ENCODE measurements at regions not wholly inside any gene's neighbourhood (a gene's known extent, or its start where the extent isn't known, plus 50 kb on each side); places are given as distances from the start of the nearest gene placed in this dataset.

- no peak for DNase-seq (ENCODE audit: low read depth)
- H3K4me3 ChIP-seq (ENCODE audit: low read depth, low read length) = no peak overlapping the region
- TF ChIP-seq CTCF (IDR thresholded peaks at IDR 0.05; ENCODE audit: insufficient read depth, low read length) = no peak
These were observed 106.1 kb upstream of the LUZP2 start for GRCh38 chr11:24390762-24391161.

GRCh38 chr11:24391167-24391566, 105.7 kb upstream of the LUZP2 start:
- no peak for TF ChIP-seq CTCF (IDR thresholded peaks at IDR 0.05; ENCODE audit: insufficient read depth, low read length)
- DNase-seq (ENCODE audit: low read depth) = peak; percentile 4
- H3K4me3 ChIP-seq (ENCODE audit: low read depth, low read length) = no peak overlapping the region

- no peak overlapping the region for H3K4me3 ChIP-seq (ENCODE audit: low read depth, low read length)
- no peak for TF ChIP-seq CTCF (IDR thresholded peaks at IDR 0.05; ENCODE audit: insufficient read depth, low read length)
- DNase-seq (ENCODE audit: low read depth) = no peak
These were observed 96.7 kb upstream of the LUZP2 start for GRCh38 chr11:24400059-24400665.

- no peak for TF ChIP-seq CTCF (IDR thresholded peaks at IDR 0.05; ENCODE audit: insufficient read depth, low read length)
- H3K4me3 ChIP-seq (ENCODE audit: low read depth, low read length) = no peak overlapping the region
- DNase-seq (ENCODE audit: low read depth) = no peak
These were observed 90.5 kb upstream of the LUZP2 start for GRCh38 chr11:24406389-24406788.

- no peak for TF ChIP-seq CTCF (IDR thresholded peaks at IDR 0.05; ENCODE audit: insufficient read depth, low read length)
- no peak for DNase-seq (ENCODE audit: low read depth)
- H3K4me3 ChIP-seq (ENCODE audit: low read depth, low read length) = no peak overlapping the region
These were observed 89.9 kb upstream of the LUZP2 start for GRCh38 chr11:24406980-24407379.

- no peak for TF ChIP-seq CTCF (IDR thresholded peaks at IDR 0.05; ENCODE audit: insufficient read depth, low read length)
- H3K4me3 ChIP-seq (ENCODE audit: low read depth, low read length) = no peak overlapping the region
- DNase-seq (ENCODE audit: low read depth) = no peak
These were observed 89.1 kb upstream of the LUZP2 start for GRCh38 chr11:24407733-24408132.

- TF ChIP-seq CTCF (IDR thresholded peaks at IDR 0.05; ENCODE audit: insufficient read depth, low read length) = no peak
- no peak for DNase-seq (ENCODE audit: low read depth)
These were observed 88.7 kb upstream of the LUZP2 start for GRCh38 chr11:24408202-24408601.

More at GRCh38 chr11:24408202-24408601, 88.7 kb upstream of the LUZP2 start:
- H3K4me3 ChIP-seq (ENCODE audit: low read depth, low read length) = no peak overlapping the region

Data from fibroblast of the aortic adventitia (primary cell).